ENCODE measurements at regions not wholly inside any gene's neighbourhood (a gene's known extent, or its start where the extent isn't known, plus 50 kb on each side); places are given as distances from the start of the nearest gene placed in this dataset.

- TF ChIP-seq ZBTB33 (IDR thresholded peaks at IDR 0.05) (no peak), SP1 (IDR thresholded peaks at IDR 0.05) (no peak), HNF4A (conservative IDR thresholded peaks at IDR 0.05) (no peak), RAD21 (IDR thresholded peaks at IDR 0.05) (no peak), EGR1 (IDR thresholded peaks at IDR 0.05; ENCODE audit: low read depth in 2 of 2) (no peak), GABPA (IDR thresholded peaks at IDR 0.05 in 1 of 2, conservative IDR thresholded peaks at IDR 0.05 in 1 of 2) (no peak), HNF4G (IDR thresholded peaks at IDR 0.05) (no peak), YY1 (IDR thresholded peaks at IDR 0.05) (no peak), FOXA1 (IDR thresholded peaks at IDR 0.05) (no peak), REST (IDR thresholded peaks at IDR 0.05) (no peak), FOXA2 (IDR thresholded peaks at IDR 0.05) (no peak), JUND (IDR thresholded peaks at IDR 0.05) (no peak), TAF1 (conservative IDR thresholded peaks at IDR 0.05) (no peak), NR2F2 (IDR thresholded peaks at IDR 0.05) (no peak), RXRA (IDR thresholded peaks at IDR 0.05) (no peak)
- TF ChIP-seq, protein P1, sequence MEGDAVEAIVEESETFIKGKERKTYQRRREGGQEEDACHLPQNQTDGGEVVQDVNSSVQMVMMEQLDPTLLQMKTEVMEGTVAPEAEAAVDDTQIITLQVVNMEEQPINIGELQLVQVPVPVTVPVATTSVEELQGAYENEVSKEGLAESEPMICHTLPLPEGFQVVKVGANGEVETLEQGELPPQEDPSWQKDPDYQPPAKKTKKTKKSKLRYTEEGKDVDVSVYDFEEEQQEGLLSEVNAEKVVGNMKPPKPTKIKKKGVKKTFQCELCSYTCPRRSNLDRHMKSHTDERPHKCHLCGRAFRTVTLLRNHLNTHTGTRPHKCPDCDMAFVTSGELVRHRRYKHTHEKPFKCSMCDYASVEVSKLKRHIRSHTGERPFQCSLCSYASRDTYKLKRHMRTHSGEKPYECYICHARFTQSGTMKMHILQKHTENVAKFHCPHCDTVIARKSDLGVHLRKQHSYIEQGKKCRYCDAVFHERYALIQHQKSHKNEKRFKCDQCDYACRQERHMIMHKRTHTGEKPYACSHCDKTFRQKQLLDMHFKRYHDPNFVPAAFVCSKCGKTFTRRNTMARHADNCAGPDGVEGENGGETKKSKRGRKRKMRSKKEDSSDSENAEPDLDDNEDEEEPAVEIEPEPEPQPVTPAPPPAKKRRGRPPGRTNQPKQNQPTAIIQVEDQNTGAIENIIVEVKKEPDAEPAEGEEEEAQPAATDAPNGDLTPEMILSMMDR (IDR thresholded peaks at IDR 0.05; ENCODE audit: low read depth, low read length, missing input control) = no peak
- TF ChIP-seq, protein P2, sequence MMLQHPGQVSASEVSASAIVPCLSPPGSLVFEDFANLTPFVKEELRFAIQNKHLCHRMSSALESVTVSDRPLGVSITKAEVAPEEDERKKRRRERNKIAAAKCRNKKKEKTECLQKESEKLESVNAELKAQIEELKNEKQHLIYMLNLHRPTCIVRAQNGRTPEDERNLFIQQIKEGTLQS (IDR thresholded peaks at IDR 0.05) = no peak
- TF ChIP-seq, protein P3, sequence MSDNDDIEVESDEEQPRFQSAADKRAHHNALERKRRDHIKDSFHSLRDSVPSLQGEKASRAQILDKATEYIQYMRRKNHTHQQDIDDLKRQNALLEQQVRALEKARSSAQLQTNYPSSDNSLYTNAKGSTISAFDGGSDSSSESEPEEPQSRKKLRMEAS (IDR thresholded peaks at IDR 0.05) = no peak
- Histone ChIP-seq H3K9ac (ENCODE audit: low read depth in 1 of 2, low read length in 2 of 2) (no peak overlapping the region), H3K27ac (ENCODE audit: low read depth in 1 of 2, low read length in 2 of 2) (no peak overlapping the region), H3K4me3 (ENCODE audit: low read depth in 1 of 3, low read length in 3 of 3) (no peak overlapping the region), H3K27me3 (ENCODE audit: control insufficient read depth in 4 of 4, insufficient read depth in 4 of 4, low read length in 3 of 4) (peaks cover 0 to 5% (median 2%) of the 10 kb centered on the region in 4 donors), H3K4me1 (ENCODE audit: control insufficient read depth in 4 of 4, insufficient read depth in 4 of 4, low read length in 3 of 4) (no peaks in the 10 kb centered on the region), H3K36me3 (ENCODE audit: control insufficient read depth in 4 of 4, insufficient read depth in 3 of 4, low read depth in 1 of 4, low read length in 3 of 4) (no peaks in the 10 kb centered on the region), H3K9me3 (ENCODE audit: control insufficient read depth in 4 of 4, low read length in 3 of 4) (no peaks in the 10 kb centered on the region)
- no peak for DNase-seq (ENCODE audit: low spot score)
- WGBS = 75% methylated on average over 20 of the region's 20 CpGs
Observed at GRCh38 chr1:10889650-10890353, 93.4 kb upstream of the CASZ1 start.
